Stimulated activated CD8-positive, alpha-beta memory T cell treated with anti-CD3 and anti-CD28 coated beads, Interleukin-4, amount 100 ng/mL, for 24 hours (primary cell): ENCODE measurements at regions not wholly inside any gene's neighbourhood (a gene's known extent, or its start where the extent isn't known, plus 50 kb on each side); places are given as distances from the start of the nearest gene placed in this dataset.
"Not testable (repeated sequence)": the region's sequence is repeated elsewhere in the genome, so short reads cannot be mapped to it uniquely, and the experiment has no call there.

Experiments used
- DNase-seq: peaks from one replicate; pipeline ENCODE4 v3.0.0-alpha.2; 2020; ENCODE audit warnings: low read depth

GRCh38 chr2:180829836-180830235 is 150.6 kb upstream of the UBE2E3 start:
- no peak for DNase-seq

GRCh38 chr2:180829261-180829660 is 151.1 kb upstream of the UBE2E3 start:
- DNase-seq, result no peak

GRCh38 chr2:180828756-180829155 is 151.6 kb upstream of the UBE2E3 start:
- DNase-seq, result no peak

GRCh38 chr2:180823546-180824141 is 156.8 kb upstream of the UBE2E3 start:
- DNase-seq, result no peak

- no peak for DNase-seq
Observed at GRCh38 chr2:180819106-180819505, 161.3 kb upstream of the UBE2E3 start.

- DNase-seq, result not testable (repeated sequence)
Observed at GRCh38 chr2:180818700-180819099, 161.7 kb upstream of the UBE2E3 start.

- DNase-seq, result no peak
Observed at GRCh38 chr2:180799141-180799540, 181.3 kb upstream of the UBE2E3 start.

- DNase-seq, result no peak
Observed at GRCh38 chr2:180790891-180791290, 189.5 kb upstream of the UBE2E3 start.

- DNase-seq, result no peak
Observed at GRCh38 chr2:180787330-180787729, 193.1 kb upstream of the UBE2E3 start.

GRCh38 chr2:180781276-180781675 is 199.1 kb upstream of the UBE2E3 start:
- no peak for DNase-seq

GRCh38 chr2:180778291-180778690 is 202.1 kb upstream of the UBE2E3 start:
- DNase-seq, result no peak

- DNase-seq, result no peak
Observed at GRCh38 chr2:180776921-180777320, 203.5 kb upstream of the UBE2E3 start.

- no peak for DNase-seq
Observed at GRCh38 chr2:180775711-180776110, 204.7 kb upstream of the UBE2E3 start.

GRCh38 chr2:180765316-180765715 is 215.1 kb upstream of the UBE2E3 start:
- DNase-seq, result not testable (repeated sequence)

GRCh38 chr2:180763263-180763989 is 217.0 kb upstream of the UBE2E3 start:
- no peak for DNase-seq

- DNase-seq, result no peak
Observed at GRCh38 chr2:180761224-180761623, 219.2 kb upstream of the UBE2E3 start.

- no peak for DNase-seq
Observed at GRCh38 chr2:180759631-180760030, 220.8 kb upstream of the UBE2E3 start.

GRCh38 chr2:180753809-180754761 is 226.3 kb upstream of the UBE2E3 start:
- no peak for DNase-seq

GRCh38 chr2:180751306-180751920 is 229.0 kb upstream of the UBE2E3 start:
- DNase-seq, result no peak

GRCh38 chr2:180747728-180748127 is 232.7 kb upstream of the UBE2E3 start:
- DNase-seq, result no peak

GRCh38 chr2:180743401-180743800 is 237.0 kb upstream of the UBE2E3 start:
- DNase-seq, result no peak

- no peak for DNase-seq
Observed at GRCh38 chr2:180742801-180743200, 237.6 kb upstream of the UBE2E3 start.
